ENCODE measurements at regions not wholly inside any gene's neighbourhood (a gene's known extent, or its start where the extent isn't known, plus 50 kb on each side); places are given as distances from the start of the nearest gene placed in this dataset.

GRCh38 chr4:116849620-116850019 lies 235.8 kb downstream of the TRAM1L1 start:
- Histone ChIP-seq H3K36me3 (ENCODE audit: insufficient read depth, low read length) (no peaks in the 10 kb centered on the region), H3K79me2 (ENCODE audit: insufficient read depth, low read length) (no peaks in the 10 kb centered on the region), H3K27me3 (ENCODE audit: insufficient read depth, low read length) (no peaks in the 10 kb centered on the region), H3K4me2 (ENCODE audit: insufficient read depth, low read length) (no peak overlapping the region), H4K20me1 (ENCODE audit: insufficient read depth, low read length) (no peaks in the 10 kb centered on the region), H2AFZ (ENCODE audit: low read length) (no peak overlapping the region), H3K4me1 (ENCODE audit: insufficient read depth, low read length) (no peaks in the 10 kb centered on the region), H3K9me3 (ENCODE audit: low read depth, low read length) (peaks cover 4% of the 10 kb centered on the region), H3K27ac (ENCODE audit: low read depth, low read length) (no peak overlapping the region), H3K4me3 (ENCODE audit: insufficient read depth, low read length) (no peak overlapping the region)
- no peak for TF ChIP-seq CTCF (IDR thresholded peaks at IDR 0.05; ENCODE audit: extremely low read depth, low read depth, low read length)
- no peak for DNase-seq (ENCODE audit: insufficient read length, low spot score, missing footprints)

GRCh38 chr4:116847616-116848015 lies 237.8 kb downstream of the TRAM1L1 start:
- Histone ChIP-seq H2AFZ (ENCODE audit: low read length) (no peak overlapping the region), H3K4me1 (ENCODE audit: insufficient read depth, low read length) (no peaks in the 10 kb centered on the region), H3K27me3 (ENCODE audit: insufficient read depth, low read length) (no peaks in the 10 kb centered on the region), H3K27ac (ENCODE audit: low read depth, low read length) (no peak overlapping the region), H3K4me3 (ENCODE audit: insufficient read depth, low read length) (no peak overlapping the region), H3K9me3 (ENCODE audit: low read depth, low read length) (peaks cover 6% of the 10 kb centered on the region), H4K20me1 (ENCODE audit: insufficient read depth, low read length) (no peaks in the 10 kb centered on the region), H3K4me2 (ENCODE audit: insufficient read depth, low read length) (no peak overlapping the region), H3K36me3 (ENCODE audit: insufficient read depth, low read length) (no peaks in the 10 kb centered on the region), H3K79me2 (ENCODE audit: insufficient read depth, low read length) (no peaks in the 10 kb centered on the region)
- no peak for DNase-seq (ENCODE audit: insufficient read length, low spot score, missing footprints)
- no peak for TF ChIP-seq CTCF (IDR thresholded peaks at IDR 0.05; ENCODE audit: extremely low read depth, low read depth, low read length)

GRCh38 chr4:116839826-116840225 lies 245.6 kb downstream of the TRAM1L1 start:
- H3K4me3 ChIP-seq (ENCODE audit: insufficient read depth, low read length) = no peak overlapping the region
- H3K36me3 ChIP-seq (ENCODE audit: insufficient read depth, low read length) = no peaks in the 10 kb centered on the region
- no peaks in the 10 kb centered on the region for H3K4me1 ChIP-seq (ENCODE audit: insufficient read depth, low read length)
- peaks cover 2% of the 10 kb centered on the region for H3K9me3 ChIP-seq (ENCODE audit: low read depth, low read length)
- no peaks in the 10 kb centered on the region for H3K79me2 ChIP-seq (ENCODE audit: insufficient read depth, low read length)
- no peak overlapping the region for H3K4me2 ChIP-seq (ENCODE audit: insufficient read depth, low read length)
- H4K20me1 ChIP-seq (ENCODE audit: insufficient read depth, low read length) = no peaks in the 10 kb centered on the region
- TF ChIP-seq CTCF (IDR thresholded peaks at IDR 0.05; ENCODE audit: extremely low read depth, low read depth, low read length) = no peak
- H2AFZ ChIP-seq (ENCODE audit: low read length) = no peak overlapping the region
- H3K27me3 ChIP-seq (ENCODE audit: insufficient read depth, low read length) = no peaks in the 10 kb centered on the region
- no peak overlapping the region for H3K27ac ChIP-seq (ENCODE audit: low read depth, low read length)
- DNase-seq (ENCODE audit: insufficient read length, low spot score, missing footprints) = no peak

- no peak overlapping the region for H3K27ac ChIP-seq (ENCODE audit: low read depth, low read length)
- no peak for TF ChIP-seq CTCF (IDR thresholded peaks at IDR 0.05; ENCODE audit: extremely low read depth, low read depth, low read length)
- no peaks in the 10 kb centered on the region for H3K27me3 ChIP-seq (ENCODE audit: insufficient read depth, low read length)
- no peak for DNase-seq (ENCODE audit: insufficient read length, low spot score, missing footprints)
- no peak overlapping the region for H2AFZ ChIP-seq (ENCODE audit: low read length)
- no peaks in the 10 kb centered on the region for H3K36me3 ChIP-seq (ENCODE audit: insufficient read depth, low read length)
- H3K9me3 ChIP-seq (ENCODE audit: low read depth, low read length) = peaks cover 2% of the 10 kb centered on the region
- H3K4me1 ChIP-seq (ENCODE audit: insufficient read depth, low read length) = no peaks in the 10 kb centered on the region
- H3K4me3 ChIP-seq (ENCODE audit: insufficient read depth, low read length) = no peak overlapping the region
- no peak overlapping the region for H3K4me2 ChIP-seq (ENCODE audit: insufficient read depth, low read length)
- H4K20me1 ChIP-seq (ENCODE audit: insufficient read depth, low read length) = no peaks in the 10 kb centered on the region
- no peaks in the 10 kb centered on the region for H3K79me2 ChIP-seq (ENCODE audit: insufficient read depth, low read length)
Measured at GRCh38 chr4:116838609-116839008, 246.8 kb downstream of the TRAM1L1 start.

All from osteoblast (primary cell).